LoVo (cell line): ENCODE measurements at regions not wholly inside any gene's neighbourhood (a gene's known extent, or its start where the extent isn't known, plus 50 kb on each side); places are given as distances from the start of the nearest gene placed in this dataset.

Experiments used
- DNase-seq: peaks from one replicate; pipeline ENCODE4 v3.0.0-alpha.2; 2016; ENCODE audit warnings: low spot score

DNA sequence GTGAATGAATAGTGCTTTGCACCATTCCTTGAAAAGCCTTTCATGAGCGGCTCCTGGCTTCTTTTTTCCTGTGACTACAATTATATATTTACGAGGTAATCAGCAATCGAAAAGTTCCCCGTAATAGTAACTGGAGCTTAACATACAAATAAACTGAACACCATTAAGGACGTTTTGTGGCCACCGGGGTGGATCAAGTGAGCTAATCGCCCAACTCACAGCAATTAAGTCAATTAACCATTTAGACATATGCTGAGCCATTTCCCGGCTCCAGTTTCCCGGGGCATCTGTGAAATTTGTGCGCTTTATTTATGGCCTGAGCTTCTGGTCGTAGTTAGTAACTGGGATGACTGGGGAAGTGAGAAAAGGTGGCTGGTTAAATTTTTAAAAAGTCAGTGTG lies 465.2 kb downstream of the MIAT start:
- DNase-seq, result no peak

DNA sequence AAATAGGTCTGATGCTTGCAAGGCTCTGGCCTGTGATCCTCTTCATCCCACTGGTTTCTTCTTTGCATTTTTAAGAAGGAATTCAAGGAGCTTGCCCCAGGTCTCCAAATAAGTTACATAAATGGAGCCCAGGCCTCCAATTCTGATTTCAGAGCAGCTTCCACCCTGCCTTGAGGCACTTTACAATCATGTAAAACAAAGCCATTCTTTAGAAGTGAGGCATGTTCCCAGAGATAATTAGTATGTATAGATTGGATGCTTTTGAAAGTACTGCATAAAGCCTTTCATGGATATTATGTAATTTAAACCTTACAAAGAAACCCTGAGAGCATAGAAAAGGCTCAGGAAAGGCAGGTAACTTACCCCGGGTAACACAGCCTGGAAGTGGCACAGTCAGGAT lies 466.5 kb downstream of the MIAT start:
- no peak for DNase-seq

DNA sequence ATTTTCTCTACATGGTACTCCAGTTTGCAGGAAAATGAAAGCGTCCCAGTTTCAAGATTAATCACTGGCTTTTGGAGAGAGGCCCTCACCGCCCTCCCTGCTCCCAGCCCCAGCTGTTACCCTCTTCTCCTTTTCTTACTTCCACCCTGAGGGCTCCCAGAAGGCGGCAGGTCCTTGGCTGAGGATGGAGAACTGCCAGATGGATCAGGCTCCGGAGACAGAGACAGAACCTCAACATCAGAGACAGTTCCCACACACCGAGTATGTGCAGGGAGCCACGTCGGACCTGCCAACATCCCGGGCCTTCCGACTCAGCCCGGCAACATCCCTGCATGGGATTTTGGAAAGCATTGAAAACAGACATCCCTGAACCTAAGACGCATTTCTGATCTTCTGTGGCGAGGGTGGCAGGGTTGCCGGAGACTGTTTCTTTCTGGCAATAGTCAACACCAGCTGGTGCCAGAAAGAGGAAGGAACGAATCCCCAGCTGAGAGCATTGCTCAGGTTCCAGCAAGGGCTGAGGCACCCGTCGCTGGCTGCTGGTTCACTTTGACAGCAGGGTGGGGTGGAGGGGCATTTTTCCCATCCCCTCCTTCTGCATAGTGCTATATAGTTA lies 467.1 kb downstream of the MIAT start:
- no peak for DNase-seq

DNA sequence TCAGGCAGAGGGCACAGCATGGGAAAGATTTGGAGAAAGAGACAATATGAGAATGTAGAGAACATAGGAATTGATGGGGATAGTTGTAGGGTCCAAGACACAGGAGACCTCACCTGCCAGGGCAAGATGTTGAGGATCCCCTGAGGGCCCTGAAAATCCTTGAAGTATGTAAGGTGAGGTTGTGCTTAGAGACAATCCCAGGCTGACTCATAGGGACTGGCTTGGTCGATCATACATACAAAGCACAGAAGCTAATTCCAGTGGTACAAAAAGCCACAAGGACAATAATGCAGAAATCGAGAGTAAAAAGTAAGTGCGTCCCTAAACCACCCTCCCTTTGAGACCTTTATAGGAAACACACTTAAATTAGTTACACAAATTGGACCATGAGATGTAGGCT lies 468.2 kb downstream of the MIAT start:
- no peak for DNase-seq

DNA sequence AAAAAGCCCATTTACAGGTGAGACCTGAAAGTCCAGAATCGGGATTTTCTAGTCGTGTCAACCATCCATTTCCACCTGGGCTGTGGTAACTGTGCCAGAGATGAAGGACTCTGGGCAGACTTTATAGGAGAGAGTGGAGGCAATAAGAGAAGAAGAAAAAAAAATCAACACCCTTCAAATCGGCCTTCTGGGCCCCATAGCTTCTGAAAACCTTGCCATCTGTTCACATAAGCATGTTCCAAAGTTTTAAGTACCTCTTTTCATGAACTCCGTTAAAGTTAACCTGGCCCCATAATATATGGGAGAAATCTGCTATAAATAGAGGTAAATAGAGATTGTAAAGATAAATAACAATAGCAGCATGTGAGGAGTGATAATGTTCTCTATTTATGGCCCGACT lies 470.5 kb downstream of the MIAT start:
- DNase-seq, result no peak

DNA sequence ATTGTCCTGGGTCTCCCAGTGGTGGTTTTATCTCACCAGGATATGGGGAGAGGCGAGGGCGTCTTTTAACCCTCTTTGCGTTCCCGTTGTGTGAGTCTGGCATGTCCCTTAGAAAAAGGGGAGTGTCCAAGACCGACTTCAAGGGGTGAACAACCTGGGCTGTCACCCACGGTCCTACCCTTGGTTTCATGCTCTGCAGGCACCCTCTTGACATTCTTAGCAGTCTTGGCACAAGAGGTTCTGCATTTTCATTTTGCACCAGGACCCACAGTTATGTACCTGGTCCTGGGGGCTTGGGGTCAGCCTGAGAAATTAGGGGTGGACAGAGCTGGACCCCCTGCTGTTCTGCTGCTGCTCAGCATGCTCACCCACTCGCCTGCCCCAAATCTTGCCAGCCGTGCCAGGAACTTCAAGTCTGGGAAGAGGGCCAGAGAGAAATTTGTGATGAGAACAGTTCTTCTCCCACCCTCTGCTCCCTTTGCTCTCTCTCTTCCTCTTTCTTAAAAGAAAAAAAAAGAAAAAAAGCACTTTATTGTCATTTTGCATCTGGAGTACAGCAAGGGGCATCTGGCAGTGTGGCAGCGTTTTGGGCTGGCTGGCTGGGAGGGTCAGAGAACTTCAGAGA lies 471.2 kb downstream of the MIAT start:
- DNase-seq, result no peak

DNA sequence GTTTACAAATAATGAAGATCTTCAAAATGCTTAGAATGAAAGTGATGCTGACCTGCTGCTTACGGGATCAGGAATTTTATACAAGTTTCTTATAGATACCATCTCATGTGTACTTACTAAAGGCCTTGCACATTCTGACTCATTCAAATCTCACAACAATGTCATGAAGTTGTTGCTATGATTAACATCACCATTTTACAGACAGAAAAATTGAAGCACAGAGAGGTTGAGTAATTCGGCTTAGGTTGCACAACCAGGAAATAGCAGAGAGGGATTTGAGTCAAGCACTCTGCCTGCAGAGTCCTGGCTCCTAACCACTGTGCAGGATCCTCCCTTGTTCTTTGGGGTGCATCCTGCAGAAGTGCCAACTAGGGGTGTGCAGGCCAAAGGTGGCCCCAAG lies 471.9 kb downstream of the MIAT start:
- DNase-seq, result no peak

DNA sequence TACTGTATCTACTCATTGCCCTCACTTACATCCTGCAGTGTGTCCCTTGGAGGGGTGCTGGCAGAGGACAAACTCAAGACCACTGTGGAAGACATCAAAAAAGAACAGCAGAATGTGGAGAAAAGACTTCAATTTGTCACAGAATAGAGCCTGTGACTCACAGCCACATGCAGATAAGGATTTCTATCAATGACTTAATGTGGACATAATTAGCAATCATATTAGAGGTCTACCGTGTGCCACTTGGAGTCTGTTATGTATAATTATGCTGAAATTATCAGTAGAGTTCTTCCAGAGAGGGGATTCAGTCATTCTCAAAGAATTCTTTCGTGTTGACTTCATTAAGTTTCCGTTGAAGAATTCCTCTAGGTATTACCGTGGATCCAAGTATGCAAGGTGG lies 473.5 kb downstream of the MIAT start:
- no peak for DNase-seq

DNA sequence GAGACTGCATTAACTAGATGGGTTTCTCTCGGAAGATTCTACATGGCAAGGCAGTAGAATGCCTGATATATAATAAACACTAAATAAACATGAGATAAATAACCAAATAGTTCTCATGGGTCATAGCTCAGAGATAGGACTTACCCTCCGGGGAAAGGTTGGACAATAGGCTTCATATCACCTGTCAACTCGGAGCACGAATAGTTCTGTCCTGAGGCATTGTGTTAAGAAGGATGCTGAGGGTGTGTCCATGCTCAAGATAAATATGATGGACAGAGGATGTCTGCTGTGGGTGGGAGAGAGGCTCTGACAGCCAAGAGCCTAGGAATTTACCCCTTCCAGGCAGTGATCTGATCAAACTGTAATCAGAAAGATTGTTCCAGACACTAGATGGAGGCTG lies 474.0 kb downstream of the MIAT start:
- no peak for DNase-seq

DNA sequence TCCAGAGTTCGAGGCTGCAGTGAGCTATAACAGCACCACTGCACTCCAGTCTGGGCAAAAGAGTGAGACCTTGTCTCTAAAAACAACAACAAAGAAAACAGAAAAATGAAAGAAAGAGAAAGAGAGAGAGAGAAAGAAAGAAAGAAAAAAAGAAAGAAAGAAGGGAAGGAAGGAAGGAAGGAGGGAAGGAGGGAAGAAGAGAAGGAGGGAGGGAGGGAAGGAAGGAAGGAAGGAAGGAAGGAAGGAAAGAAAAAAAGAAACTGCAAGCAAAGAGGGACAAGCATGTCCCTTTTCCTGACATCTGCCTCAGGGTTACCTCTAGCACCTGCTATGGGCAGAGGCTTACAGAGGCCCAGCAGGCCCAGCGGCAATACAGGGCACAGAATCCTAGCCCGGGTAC lies 475.0 kb downstream of the MIAT start:
- no peak for DNase-seq

DNA sequence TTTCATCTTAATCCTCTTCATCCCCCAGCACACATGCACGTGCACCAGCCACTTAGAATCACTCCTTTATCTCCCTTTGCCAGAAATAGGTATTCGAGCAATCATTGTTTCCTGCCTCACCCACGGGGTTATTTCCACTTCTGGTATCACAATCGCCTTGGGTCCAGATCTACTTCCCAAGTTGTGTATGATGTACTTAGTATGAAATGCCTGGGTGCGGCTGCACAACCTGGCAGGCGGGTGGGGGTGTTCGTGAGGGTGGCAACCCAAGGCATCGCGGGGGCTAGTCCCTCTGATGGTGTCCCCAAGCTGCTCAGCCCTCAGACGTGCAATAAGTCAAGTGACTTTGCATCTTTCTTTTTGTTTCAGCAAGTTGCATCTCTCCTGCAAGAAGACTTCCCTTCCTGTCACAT lies 475.6 kb downstream of the MIAT start:
- DNase-seq, result no peak

DNA sequence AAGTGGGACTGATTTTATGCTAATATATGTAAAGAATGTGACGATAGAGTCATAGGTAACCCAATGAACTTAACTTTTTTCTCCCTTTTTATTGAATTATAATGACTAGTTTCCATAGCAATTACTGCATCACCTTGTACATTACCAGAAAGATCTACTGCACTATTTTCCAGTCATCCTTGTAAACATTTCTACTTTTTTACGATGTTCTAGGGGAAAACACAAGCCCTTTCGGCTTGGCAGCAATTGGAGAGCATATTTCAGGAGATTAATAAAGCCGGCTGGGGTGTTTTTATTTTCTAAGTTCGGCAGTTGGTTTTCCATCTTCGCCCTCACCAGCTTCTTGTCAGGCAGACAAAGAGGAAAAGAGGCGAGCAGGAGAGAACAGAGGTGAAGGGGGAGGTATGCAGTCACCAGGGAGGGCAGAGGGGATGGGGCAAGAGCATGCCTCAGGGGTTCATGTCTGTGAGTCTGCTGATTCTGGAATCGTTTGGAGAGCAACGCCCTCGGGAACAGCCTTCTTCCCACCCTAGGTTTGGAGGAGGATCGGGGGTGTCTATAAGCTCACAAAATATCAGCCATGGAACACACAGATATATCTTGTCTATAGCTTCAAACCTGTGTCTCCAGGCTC lies 476.4 kb downstream of the MIAT start:
- DNase-seq, result no peak

DNA sequence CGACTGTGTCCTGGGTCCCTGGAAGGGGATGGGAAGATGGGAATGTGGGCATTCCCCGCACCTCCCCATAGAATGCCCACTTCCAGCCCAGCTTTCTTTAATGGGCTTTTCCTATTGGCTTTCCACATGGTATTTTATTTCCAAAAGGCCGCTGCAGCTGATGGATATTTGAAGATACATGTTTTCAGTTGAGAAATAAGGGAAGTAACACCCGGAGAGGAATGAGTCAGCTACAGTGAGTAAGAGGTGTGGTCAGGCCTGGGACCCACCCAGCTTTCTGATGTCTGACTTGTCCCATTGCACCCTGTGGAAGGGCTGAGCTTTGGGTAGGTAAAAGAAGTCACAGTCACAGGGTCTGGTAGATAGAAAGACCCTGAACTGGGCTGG lies 476.9 kb downstream of the MIAT start:
- DNase-seq, result peak; percentile 60

DNA sequence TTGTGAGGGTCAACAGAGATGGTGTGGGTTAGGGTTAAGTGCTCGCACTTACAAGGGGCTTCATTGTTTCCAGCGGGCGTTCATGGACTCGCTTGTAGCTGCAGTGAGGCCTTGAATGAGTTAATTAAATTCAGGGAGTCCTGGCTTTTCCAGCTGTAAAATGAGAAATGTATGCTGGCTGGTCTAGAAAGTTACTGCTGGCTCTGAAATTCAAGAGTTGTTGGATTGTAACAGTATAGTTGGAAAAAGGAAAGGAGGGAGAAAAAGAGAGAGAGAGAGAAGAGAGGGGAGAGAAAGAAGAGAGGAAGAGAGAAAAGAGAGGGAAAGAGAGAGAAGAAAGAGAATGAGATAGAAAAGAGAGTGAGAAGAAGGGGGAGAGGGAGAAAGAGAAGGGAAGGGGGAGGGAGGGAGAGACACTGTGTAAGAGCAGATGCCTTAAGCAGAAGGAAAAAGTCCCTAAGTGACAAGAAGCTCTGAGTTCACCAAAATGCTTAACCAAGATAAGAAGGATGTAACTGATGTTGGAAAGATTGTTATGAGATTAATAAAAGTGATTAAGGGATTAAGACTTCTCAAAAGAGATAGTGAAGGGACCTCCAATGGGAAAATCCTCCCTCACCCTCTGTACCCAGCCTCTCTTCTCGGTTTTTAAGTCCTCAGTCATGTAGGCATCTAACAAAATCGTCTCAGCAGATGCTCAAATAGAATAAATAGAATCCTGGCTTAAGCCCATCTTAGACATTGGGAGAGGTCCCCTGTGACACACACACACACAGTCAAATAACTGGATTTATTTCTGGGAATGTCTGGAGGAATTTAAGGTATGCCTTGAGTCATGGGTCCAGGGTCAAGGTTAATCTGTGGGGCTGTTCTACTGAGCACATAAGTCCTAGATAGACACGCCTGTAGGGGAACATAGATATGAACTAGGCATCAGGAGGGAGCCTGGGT lies 477.9 kb downstream of the MIAT start:
- DNase-seq, result peak; percentile 26

DNA sequence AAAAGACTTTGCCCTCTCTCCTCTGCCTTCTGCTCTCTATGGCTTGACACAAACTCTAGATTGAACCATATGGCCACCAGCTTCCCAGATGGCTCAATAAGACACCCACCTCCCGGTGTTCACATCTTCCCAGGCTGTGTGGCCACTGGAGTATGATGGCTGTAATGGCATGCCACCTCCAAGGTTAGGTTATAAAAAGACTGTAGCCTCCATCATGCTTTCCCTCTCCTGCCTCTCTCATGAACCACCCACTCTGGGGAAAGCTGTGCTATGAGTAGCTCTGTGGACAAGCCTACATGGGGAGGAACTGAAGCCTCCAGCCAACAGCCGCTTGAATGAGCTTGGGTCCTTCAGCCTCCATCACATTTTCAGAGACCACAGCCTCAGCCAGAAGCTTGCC lies 479.2 kb downstream of the MIAT start:
- no peak for DNase-seq

DNA sequence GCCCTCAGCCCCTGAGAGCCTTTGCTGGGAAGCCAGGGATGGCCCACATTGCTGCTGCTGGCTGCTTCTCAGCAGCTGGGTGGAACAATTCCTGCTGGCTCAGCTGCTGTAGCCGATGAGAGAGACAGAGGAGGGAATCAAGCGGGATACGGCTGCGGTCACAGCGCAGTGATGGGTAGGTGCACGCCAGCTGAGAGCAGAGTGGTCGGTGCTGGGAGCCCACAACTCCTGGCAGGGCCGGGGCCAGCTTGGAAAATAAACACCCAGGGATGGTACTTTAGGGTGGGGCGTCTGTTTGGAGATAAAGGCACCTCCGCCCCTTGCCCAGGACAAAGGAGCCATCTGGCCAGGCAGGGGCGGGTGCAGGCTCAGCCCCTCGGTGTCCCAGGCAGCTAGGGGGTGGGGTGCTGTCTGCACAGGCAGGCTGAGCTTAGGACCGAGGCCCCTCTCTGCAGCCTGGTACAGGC lies 480.5 kb downstream of the MIAT start:
- no peak for DNase-seq

DNA sequence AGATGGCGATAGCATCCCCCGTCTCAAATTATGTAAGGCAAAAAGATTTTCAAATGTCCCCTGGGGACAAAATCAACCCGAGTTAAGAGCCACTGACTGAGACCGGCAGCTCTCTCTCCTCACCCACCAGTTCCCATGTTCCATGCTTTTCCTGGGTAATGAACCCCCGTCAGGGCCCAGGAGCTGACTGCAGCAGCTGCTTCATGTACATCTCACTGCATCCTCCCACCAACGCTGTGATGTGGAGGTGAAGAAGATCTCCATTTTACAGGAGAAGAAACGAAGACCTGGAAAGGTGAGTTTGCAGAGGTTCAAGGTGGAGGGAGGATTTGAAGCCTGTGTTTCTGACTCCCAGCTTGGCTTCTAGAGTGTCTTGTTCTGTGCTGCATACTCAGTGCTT lies 481.1 kb downstream of the MIAT start:
- no peak for DNase-seq

DNA sequence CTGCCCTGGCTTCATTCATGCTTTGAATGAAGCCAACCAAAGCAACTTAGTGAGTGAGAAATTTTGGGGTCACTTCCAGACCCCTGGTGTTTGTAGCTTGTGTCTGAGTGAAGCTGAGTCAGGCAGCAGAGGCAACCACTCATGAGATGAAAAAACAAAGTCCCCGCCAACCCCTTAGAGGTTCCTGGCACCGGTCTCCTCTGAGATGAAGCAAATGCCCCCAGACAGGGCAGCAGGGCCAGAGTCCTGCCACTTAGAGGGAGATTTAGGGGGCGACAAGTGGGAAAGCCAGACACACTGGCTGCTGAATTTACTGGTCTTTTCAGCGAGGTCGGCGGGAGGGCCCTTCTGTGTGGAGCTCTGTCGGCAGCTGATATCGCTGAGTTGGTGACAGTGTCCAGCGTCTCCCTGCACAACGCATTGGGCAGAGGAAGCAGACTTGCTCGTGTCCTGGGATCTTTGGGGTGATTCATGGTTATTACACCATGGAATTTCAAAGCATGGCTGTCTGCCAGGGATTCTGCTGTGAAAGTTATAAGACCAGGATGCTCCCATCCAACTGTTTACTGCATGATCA lies 482.6 kb downstream of the MIAT start:
- DNase-seq, result peak; percentile 38

DNA sequence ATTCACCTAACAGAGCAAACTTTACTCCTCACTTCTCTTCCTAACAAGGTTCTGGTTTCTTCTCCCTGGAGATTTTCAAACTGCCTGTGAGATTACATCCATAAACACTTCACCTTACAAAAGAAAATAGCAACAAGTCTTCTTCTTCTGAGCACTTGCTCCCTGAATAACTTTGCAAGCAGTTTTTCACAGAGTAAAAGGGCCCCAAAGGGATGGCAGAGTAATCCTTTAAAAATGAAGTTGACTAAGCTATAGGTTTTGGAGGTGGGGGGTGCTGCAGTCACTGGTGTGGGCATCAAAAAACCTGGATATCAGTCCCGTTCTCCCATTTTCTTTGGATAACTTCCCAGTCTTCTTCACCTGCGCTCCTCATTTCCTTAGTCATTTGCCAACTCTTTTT lies 484.9 kb downstream of the MIAT start:
- DNase-seq, result no peak

DNA sequence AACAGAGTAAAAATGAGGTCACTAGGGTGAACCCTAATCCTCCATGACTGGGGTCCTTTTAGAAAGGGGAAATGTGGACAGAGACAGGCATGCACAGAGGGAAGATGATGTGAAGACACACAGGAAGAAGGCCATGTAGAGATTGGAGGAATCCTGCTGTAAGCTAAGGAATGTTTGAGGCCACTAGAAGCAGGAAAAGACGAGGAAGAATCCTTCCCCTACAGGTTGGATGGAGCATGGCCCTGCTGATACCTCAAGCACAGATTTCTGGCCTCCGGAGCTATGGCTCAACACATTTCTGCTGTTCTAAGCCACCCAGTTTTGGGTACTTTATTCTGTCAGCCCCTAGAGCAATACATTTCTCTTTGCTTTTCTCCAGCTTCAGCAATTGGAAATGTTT lies 486.9 kb downstream of the MIAT start:
- DNase-seq, result no peak

DNA sequence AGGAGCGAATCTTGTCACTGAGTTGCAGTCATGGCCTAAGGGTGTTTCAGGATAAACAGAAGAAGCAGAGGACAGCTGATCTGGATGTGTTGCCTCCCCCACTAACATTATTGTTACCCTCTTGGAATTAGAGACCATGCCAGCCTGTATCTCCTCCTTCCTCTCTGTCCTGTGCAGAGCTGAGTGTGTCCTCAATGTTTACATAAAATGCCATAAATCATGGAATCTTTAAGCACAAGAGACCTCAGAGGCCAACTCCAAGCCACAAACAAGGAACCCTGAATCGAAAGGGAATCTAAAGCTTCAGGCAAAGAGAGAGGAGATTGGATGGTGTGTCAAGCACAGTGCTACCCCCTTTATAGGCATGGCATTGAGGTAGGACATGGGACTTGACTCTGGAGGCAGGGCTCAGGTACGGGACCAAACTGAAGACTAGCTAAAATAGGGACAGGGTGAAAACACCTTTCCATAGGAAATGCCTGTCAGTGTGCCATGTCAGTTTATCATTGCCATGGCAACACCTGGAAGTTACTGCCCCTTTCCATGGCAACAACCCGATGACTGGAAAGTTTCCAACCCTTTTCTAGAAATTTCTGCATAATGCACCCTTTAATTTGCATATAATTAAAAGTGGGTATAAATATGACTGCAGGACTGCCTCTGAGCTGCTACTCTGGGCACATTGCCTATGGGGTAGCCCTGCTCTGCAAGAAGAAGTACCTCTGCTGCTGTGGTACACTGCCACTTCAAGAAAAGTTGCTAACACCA lies 489.7 kb downstream of the MIAT start:
- DNase-seq, result no peak

DNA sequence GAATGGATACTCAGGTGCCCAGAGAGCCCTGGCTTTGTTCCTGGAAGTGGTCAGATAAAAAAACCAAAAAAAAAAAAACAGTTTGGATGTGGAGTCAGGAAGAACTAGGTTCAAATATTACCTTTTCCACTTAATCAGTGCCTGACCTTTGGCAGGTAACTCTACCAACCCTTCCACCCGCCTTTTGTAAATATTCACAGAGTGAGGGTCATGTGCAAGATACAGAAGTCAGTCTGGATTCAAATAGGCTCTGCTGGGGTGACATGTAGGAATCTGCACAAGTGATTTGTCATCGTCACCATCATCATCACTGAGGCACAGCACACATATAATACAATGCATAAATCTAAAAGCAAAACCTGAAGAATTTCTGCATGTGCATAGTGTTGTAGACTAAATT lies 490.7 kb downstream of the MIAT start:
- no peak for DNase-seq
